PC-9 (cell line): ENCODE measurements at regions not wholly inside any gene's neighbourhood (a gene's known extent, or its start where the extent isn't known, plus 50 kb on each side); places are given as distances from the start of the nearest gene placed in this dataset.
A peak's percentile ranks its signal among the peaks of the same experiment; 100 is the strongest.

Source experiments
- BruUV-seq: library from RNA; stranded (reverse); fragments of 400-500 nt; replicated peaks from 2 replicates; lab custom pipeline; 2021; lab: Mats Ljungman, UMichigan
- CTCF ChIA-PET: fragments of 300-600 bp; sonication (Branson Sonifier 250); formaldehyde crosslinking; loops from one replicate; lab custom pipeline; 2022; ENCODE audit warnings: antibody characterized with exemption; lab: Charles Lee
- POLR2A ChIA-PET: fragments of 300-600 bp; sonication (Branson Sonifier 250); formaldehyde crosslinking; loops from one replicate; lab custom pipeline; 2022; ENCODE audit warnings: antibody characterized with exemption; ENCODE audit not compliant: unreplicated experiment; lab: Charles Lee
- DNase-seq, 2 experiments: peaks; one replicate each; pipeline versions ENCODE4 v3.0.0 to v3.0.0-alpha.2; 2015 to 2022; ENCODE audit warnings: mixed read lengths in 1 of 2
- H2AFZ ChIP-seq: fragments of 200-600 bp; sonication (generic); 2 replicates; pipeline ENCODE4 v1.8.1; 2017; ENCODE audit warnings: antibody characterized with exemption
- H3F3A ChIP-seq: fragments of 200-600 bp; sonication (generic); 2 replicates; pipeline ENCODE4 v1.8.1; 2017; ENCODE audit warnings: antibody characterized with exemption, mild to moderate bottlenecking, low read depth; ENCODE audit not compliant: insufficient read depth
- H3K27ac ChIP-seq: fragments of 200-600 bp; sonication (generic); 2 replicates; pipeline ENCODE4 v1.6.1; 2016; ENCODE audit warnings: mixed run types
- H3K27me3 ChIP-seq: fragments of 200-600 bp; sonication (generic); 2 replicates; pipeline ENCODE4 v1.6.1; 2016; ENCODE audit warnings: low read depth, mixed run types; ENCODE audit not compliant: insufficient read depth
- H3K36me3 ChIP-seq: fragments of 200-600 bp; sonication (generic); 2 replicates; pipeline ENCODE4 v1.6.1; 2016; ENCODE audit warnings: low read depth, mixed run types
- H3K4me1 ChIP-seq: fragments of 200-600 bp; sonication (generic); replicated peaks from 2 replicates; pipeline ENCODE4 v1.6.1; 2016; ENCODE audit warnings: mixed run types; ENCODE audit not compliant: insufficient read depth
- H3K4me2 ChIP-seq: fragments of 200-600 bp; sonication (generic); 2 replicates; pipeline ENCODE4 v1.6.1; 2017; ENCODE audit warnings: mixed run types
- H3K4me3 ChIP-seq: fragments of 200-600 bp; sonication (generic); 2 replicates; pipeline ENCODE4 v1.6.1; 2016; ENCODE audit warnings: mixed run types
- H3K79me2 ChIP-seq: fragments of 200-600 bp; sonication (generic); 2 replicates; pipeline ENCODE4 v1.6.1; 2017; ENCODE audit warnings: low read depth, mixed run types
- H3K9me2 ChIP-seq: fragments of 200-600 bp; sonication (generic); 2 replicates; pipeline ENCODE4 v1.8.1; 2017; ENCODE audit warnings: mild to moderate bottlenecking; ENCODE audit not compliant: insufficient read depth
- H3K9me3 ChIP-seq: fragments of 200-600 bp; sonication (generic); 2 replicates; pipeline ENCODE4 v1.8.1; 2016; ENCODE audit warnings: low read depth; ENCODE audit not compliant: insufficient read depth
- H4K20me1 ChIP-seq: fragments of 200-600 bp; sonication (generic); 2 replicates; pipeline ENCODE4 v1.8.1; 2017; ENCODE audit not compliant: insufficient read depth
- EZH2 ChIP-seq: fragments of 200-600 bp; sonication (generic); IDR thresholded peaks from 2 replicates; pipeline ENCODE4 v1.8.0; 2017; ENCODE audit warnings: antibody characterized with exemption, low read depth
- intact Hi-C: fragments of 100-400 bp; cut with micrococcal nuclease; formaldehyde crosslinking; loops from one replicate; pipeline ENCODE4 v1.10.0; 2022; ENCODE audit not compliant: unreplicated experiment
- TF ChIP-seq, protein P1 (sequence below): fragments of 200-600 bp; sonication (generic); conservative IDR thresholded peaks from 2 replicates; pipeline ENCODE4 v1.6.1; 2017; ENCODE audit warnings: mixed run types, antibody characterized with exemption, mild to moderate bottlenecking, moderate library complexity

DNA sequence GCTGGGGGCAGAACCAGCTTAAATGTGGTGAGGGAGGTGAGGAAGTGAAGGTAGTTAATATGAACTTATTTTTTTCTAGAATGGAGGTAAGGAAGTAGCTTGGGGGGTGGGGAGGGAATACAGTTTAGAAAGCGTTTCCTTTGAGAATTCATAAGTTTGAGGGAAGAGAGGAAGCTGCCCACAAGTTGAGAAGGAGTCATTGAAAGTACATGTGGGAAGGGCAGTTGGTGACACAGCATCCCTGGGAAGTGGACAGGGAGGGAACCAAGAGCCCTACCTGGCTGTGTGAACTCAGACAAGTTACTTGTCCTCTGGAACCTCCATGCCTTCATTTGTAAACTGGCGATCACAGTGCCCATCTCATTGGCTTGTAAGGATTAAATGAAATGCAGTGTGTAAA lies 125.9 kb upstream of the SPON1 start:
- Histone ChIP-seq H3K27ac (no peak overlapping the region), H3K27me3 (no peaks in the 10 kb centered on the region), H3K9me3 (no peaks in the 10 kb centered on the region), H2AFZ (no peak overlapping the region), H3F3A (peaks cover 13% of the 10 kb centered on the region; the same call in 1 of the 2 replicates), H3K4me3 (no peak overlapping the region), H3K4me1 (peaks cover 24% of the 10 kb centered on the region), H3K79me2 (no peaks in the 10 kb centered on the region), H3K4me2 (no peak overlapping the region), H4K20me1 (no peaks in the 10 kb centered on the region), H3K36me3 (no peaks in the 10 kb centered on the region), H3K9me2 (no peaks in the 10 kb centered on the region)
- POLR2A ChIA-PET = no interaction called here
- CTCF ChIA-PET = no interaction called here
- no TSS peak for BruUV-seq
- no peak for DNase-seq
- intact Hi-C loops = no loop called here
- TF ChIP-seq, protein P1, sequence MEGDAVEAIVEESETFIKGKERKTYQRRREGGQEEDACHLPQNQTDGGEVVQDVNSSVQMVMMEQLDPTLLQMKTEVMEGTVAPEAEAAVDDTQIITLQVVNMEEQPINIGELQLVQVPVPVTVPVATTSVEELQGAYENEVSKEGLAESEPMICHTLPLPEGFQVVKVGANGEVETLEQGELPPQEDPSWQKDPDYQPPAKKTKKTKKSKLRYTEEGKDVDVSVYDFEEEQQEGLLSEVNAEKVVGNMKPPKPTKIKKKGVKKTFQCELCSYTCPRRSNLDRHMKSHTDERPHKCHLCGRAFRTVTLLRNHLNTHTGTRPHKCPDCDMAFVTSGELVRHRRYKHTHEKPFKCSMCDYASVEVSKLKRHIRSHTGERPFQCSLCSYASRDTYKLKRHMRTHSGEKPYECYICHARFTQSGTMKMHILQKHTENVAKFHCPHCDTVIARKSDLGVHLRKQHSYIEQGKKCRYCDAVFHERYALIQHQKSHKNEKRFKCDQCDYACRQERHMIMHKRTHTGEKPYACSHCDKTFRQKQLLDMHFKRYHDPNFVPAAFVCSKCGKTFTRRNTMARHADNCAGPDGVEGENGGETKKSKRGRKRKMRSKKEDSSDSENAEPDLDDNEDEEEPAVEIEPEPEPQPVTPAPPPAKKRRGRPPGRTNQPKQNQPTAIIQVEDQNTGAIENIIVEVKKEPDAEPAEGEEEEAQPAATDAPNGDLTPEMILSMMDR = no peak
- no peak for TF ChIP-seq EZH2

DNA sequence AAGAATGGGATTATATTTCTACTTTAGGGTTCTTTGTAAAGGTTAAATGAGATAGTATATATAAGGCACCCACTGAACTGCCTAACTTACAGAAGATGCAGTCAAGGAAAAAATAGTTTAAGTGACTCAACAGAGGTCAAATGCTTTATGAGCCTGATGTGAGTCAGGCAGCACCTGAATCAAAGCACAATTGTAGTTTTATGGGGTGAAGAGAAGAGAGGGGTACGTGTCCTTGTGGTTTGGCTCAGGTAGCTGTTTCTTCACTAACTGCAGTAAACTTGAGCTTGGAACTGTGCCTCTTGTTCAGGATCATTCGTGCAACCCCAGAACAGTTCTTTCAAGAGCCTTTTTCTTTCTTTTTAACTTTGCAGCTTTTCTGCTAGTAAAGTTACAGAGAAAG lies 125.2 kb upstream of the SPON1 start:
- no peaks in the 10 kb centered on the region for H3K79me2 ChIP-seq
- H4K20me1 ChIP-seq = no peaks in the 10 kb centered on the region
- peaks cover 24% of the 10 kb centered on the region for H3K4me1 ChIP-seq
- H2AFZ ChIP-seq = no peak overlapping the region
- intact Hi-C loops = no loop called here
- BruUV-seq = no TSS peak
- H3K27me3 ChIP-seq = no peaks in the 10 kb centered on the region
- TF ChIP-seq, protein P1 = no peak
- TF ChIP-seq EZH2 = no peak
- ChIA-PET CTCF (no interaction called here), POLR2A (no interaction called here)
- peak in 1 of 2 experiments; percentile 87 for DNase-seq
- peaks cover 13% of the 10 kb centered on the region; the same call in 1 of the 2 replicates for H3F3A ChIP-seq
- H3K4me3 ChIP-seq = no peak overlapping the region
- no peaks in the 10 kb centered on the region for H3K9me3 ChIP-seq
- H3K4me2 ChIP-seq = peak overlapping the region; percentile 48
- H3K9me2 ChIP-seq = no peaks in the 10 kb centered on the region
- no peaks in the 10 kb centered on the region for H3K36me3 ChIP-seq
- H3K27ac ChIP-seq = peak overlapping the region; percentile 33

DNA sequence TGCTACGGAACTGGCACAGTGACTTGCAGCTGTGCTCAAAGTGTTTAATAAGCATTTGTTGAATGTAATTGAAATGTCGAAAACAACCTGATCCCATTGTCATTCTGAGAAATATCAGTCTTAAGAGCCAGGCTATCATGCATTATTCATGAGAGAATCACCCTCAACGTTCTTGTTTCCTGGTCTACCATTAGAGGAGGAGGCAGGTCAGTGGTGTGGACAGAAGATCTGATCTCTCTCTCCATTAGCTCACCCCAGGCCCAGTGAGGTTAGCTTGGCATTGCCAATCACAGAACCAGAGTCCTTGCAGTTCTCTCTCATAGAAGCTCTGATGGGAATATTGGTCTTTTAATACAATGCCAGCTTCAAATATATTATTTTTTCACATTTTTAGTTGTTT lies 121.1 kb upstream of the SPON1 start:
- Histone ChIP-seq H3K4me3 (no peak overlapping the region), H3K9me3 (no peaks in the 10 kb centered on the region), H3K9me2 (no peaks in the 10 kb centered on the region), H3K27ac (no peak overlapping the region), H3K36me3 (no peaks in the 10 kb centered on the region), H3K27me3 (no peaks in the 10 kb centered on the region), H3K79me2 (no peaks in the 10 kb centered on the region), H4K20me1 (no peaks in the 10 kb centered on the region), H2AFZ (no peak overlapping the region), H3K4me1 (peaks cover 23% of the 10 kb centered on the region), H3K4me2 (no peak overlapping the region), H3F3A (peaks cover 13% of the 10 kb centered on the region; the same call in 1 of the 2 replicates)
- TF ChIP-seq, protein P1 = no peak
- TF ChIP-seq EZH2 = no peak
- intact Hi-C loops = no loop called here
- ChIA-PET CTCF (no interaction called here), POLR2A (no interaction called here)
- no TSS peak for BruUV-seq
- DNase-seq = no peak
